ENCODE measurements at regions not wholly inside any gene's neighbourhood (a gene's known extent, or its start where the extent isn't known, plus 50 kb on each side); places are given as distances from the start of the nearest gene placed in this dataset.

DNA sequence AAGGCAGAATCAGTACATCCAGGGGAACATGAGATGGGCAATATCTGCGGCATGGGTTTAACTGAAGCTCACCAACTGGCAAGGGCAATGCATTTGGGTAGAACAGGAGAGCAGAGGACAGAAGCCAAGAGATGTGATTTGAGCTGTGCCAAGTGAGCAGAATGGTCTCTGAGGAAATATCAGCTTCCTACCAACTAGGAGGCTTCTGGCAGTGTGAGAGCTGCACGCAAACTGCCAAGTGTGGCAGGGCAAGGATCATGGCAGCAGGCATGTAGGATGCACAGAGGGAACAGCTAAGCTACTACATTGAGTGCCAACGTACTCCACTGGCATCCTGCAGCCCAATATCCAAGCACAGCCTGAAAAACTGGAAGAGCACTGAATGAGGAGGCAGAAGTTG is 1036.5 kb downstream of the TUSC7 start:
- no peak for DNase-seq

DNA sequence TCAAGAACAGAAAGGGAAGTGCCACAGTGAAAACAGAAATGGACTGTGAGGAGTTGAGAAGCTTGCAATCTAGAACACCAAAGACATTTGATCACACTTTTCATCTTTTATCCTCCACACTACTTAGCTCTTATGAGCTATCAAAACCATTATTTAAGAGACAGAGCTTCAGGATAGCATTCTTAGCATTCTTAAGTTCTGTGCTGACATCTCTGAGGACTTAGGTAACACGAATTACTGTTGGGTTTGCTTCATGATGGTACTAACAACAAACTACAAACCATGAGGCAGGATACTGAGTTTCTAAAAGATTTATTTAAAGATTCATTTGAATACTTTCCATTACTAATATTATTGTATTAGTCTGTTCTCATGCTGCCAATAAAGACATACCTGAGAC is 1038.6 kb downstream of the TUSC7 start:
- no peak for DNase-seq

DNA sequence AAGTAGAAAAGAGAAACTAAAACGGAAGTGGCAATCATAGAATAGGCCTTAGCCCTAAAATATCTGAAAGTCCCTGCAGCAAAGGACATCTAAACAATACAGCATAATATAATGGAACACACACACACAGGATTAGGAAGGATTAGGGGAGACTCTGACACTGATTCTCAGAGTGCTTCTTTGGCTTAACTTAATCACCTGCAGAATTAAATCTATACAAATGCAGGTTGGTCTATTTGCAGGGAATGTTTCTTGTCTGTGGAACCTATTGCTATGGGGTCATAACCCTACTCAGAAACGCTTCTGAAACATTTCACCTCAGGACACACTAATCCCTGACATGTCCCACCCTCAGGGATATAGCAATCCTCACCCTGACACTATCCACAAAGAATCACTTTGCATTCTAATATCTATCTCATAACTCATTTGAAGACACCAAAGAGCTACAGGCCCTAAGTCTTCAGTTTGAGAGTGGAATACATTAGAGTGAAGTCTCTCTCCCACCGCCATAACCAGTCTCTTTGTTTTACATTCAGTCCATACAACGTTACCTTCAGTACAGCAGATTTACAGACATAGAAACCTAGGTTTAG is 1041.2 kb downstream of the TUSC7 start:
- DNase-seq, result no peak

DNA sequence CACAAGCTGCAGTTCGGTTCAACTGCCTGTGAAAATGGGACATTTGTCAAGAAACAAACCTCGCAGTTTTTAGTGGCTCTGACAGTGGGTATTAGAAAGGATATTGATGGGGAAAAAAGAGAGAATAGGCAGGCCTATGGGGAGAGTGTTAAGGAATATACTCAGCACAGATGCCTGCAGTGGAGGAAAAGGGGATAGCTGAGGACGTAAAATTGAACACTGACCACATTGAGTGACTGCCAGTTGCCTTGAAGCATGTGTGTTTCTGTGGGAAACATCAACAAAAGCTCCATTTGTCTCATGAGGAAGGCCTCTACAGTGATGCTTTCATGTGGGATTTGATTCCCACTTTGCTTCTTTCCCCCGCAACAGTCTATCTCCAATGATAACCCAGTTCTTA is 1042.1 kb downstream of the TUSC7 start:
- no peak for DNase-seq

DNA sequence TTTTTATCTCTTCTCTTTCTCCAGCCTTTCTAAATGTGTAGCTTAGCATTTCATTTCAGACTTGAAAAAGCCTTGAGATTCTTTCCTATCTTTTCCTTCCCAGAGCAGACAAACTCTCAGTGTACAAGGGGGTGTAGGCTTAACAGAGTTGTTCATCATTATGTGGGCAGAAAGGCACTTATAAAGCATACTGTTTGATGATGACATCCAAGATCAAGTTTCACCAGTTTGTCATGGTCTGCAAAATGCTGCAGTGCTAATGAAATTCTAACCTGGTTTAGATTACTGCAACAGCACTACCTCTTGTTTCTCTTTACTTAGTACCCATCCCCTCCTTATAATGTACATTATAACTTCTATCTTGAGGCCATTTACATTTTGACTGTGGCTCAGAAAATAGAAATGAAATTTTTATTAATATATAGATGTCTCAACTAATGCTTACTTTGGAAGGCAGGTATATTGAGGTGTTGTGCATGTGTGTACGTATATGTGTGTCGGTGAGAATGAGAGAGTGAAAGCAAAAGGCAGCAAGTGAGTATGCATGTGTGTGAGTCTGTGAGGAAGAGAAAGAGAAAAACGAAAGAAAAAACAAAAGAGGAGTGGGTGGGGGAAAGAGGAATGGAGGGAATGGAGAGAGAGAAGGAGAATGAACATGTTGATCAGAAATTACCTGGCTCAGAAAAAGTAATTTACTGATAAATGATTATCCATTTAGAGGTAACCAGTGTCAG is 1043.6 kb downstream of the TUSC7 start:
- DNase-seq, result peak; percentile 3

DNA sequence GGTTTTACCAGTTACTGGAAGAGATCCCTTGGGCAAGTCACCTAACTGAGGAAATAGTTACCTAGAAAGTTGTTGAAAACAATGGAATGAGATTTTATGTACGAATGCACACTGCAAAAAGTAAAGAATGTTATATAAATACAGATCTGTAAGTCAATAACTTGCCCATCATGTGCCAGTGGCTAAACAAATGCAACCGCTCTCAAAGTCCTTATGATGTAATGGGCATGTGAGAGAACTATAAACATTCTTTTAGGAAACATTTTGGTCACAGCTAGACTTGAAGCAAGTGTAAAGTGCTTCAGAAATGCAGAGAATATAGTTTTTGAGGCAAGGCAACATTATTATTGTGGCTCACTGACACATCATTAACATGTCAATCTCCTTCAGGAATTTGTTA is 1044.5 kb downstream of the TUSC7 start:
- DNase-seq, result no peak

DNA sequence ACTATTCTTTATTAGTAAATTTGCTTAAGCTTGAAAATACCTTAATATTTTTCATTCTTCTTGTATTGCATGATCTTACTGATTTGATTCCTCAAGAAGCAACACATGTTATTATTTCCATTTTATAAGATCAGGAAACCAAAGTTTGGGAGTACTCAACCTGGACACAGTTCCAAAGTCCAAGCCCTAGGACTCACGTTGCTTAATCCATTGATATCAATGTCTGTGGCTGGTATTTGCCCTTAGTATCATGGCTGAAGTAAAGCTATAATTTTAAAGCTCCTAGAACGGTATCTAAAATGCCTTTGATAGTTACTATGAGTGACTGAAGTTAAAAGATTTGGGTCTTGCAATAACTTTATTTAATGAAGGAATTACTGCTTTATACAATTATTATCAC is 1045.3 kb downstream of the TUSC7 start:
- no peak for DNase-seq

DNA sequence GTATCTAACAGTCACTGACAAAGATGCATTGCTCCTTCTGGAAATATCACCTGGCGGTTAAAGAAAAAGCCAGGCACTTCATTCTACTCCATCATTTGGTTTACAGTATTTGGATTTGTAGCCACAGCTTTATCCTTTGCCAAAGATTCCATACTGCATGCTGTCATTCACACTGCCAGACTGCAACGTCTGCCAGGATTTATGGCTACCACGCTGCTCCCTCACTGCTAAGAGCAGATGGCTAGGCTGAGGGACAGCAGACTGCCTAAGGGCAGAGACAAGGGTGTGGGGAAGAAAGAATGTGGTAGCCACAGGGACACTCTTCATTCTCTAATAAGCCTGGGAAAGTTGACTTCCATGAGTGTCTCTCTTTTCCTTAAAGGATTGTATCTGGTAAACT is 1047.0 kb downstream of the TUSC7 start:
- no peak for DNase-seq

DNA sequence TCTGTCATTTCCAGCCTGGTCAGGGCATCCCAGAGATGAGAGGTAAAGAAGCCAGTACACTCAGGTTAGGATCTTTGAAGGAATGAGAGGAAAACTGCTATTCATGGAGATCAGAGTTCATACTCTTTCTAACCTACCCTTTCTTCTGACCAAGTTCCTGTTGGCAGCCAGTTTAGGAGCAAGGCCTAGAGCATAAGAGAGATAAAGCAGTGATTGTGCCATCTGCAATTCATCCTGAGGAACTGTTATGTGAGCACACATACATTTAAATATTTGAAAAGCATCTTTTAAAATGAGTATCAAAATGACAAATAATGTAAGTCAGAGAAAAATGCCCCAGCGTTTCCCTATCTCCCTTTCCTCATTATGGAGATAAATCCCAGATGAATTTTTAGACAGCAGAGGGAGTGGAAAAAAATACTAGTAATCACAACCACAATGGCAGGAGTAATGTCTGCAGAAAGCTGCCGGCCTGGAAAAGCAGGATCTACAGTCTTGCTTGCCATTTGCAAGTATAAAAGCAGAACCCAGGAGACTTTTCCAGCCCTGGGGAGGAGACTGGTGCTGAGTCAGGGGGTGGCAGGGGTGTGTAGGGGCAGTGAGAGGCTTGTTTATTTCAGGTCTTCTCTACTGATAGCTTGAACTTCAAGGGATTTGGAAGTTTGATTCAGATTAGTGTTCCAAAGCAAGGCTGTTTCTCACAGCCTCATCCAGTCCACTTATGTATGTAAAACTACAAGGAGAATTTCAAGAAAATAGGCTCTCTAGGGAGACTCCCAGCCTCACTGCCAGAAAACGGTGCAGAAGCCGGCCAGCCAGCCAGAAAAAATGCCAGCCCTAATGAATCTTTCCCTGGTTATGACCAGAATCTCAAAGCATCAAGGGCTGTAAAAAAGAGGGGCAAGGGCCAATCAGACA is 1052.4 kb downstream of the TUSC7 start:
- no peak for DNase-seq

DNA sequence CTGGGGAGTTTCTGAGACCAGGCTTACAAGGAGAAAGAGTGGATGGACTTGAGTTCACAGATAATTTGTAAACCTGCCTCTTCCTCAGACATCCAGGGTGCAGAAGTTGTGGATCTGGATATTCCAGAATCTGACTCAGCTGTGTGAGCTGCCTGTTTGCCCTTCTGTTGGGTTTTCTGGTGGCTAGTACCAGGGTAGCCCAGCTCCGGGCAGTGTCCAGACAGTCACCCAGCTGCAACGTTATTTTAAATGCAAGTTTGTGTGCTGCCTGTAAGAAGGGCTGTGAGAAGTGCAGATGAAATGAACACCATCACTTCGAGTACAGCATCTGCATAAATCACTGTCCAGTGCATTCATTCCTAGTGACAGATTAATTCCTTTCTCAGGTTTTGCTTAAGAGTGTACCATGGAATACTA is 1053.0 kb downstream of the TUSC7 start:
- no peak for DNase-seq

DNA sequence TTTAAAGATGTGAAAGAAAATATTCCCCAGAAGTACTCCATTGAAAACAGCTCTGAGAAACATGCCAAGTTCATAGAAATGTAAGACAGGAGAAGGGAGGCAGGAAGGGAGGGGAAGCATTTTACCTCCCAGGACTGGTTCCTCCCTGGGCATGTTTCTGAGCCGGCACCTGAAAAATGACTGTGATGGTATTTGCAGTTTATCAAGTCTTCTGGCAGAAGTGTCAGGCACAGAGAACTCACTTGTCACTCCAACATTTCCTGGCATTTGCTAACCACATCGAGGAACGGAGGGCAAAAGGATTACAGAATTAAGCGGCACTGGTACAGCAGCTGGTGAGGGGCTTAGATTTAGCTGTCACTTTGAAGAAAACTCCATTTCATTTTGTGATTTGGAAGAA is 1054.0 kb downstream of the TUSC7 start:
- DNase-seq, result no peak

DNA sequence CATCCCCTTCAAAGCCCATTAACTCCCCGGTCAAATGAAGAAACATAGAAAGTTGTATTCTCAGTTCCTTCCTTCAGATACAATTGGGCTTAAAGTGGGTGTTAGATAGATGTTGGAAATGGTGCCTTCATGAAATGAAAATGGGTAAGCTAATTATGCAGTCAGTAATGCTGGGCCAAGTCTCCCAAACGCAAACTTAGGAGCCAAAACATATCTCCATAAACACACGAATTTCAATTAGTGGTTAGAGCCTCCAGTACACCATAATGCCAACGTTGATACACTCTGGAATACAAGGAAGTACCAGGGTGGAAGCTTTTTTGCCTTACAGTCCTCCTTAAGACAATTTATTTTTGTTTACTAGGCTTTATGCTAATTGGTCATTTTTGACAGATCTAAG is 1059.0 kb downstream of the TUSC7 start:
- no peak for DNase-seq

DNA sequence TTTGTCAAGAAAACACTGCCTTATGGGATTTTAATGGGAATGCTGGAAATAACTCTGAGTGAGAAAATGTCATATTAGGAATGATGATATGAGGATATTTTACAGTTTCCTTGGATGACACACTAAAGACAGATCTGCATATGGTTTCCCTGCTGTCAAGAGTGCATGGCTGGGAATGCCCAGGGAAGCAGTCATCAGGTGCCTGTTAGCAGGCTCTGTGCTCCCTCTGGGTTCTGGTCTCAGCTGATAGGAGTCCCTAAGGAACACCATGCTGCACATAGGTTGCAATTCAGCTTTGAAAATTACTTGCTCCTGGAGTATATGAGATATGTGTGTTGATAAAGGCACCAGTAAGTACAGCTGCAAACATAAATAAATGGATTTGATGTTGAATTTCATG is 1064.6 kb downstream of the TUSC7 start:
- no peak for DNase-seq

DNA sequence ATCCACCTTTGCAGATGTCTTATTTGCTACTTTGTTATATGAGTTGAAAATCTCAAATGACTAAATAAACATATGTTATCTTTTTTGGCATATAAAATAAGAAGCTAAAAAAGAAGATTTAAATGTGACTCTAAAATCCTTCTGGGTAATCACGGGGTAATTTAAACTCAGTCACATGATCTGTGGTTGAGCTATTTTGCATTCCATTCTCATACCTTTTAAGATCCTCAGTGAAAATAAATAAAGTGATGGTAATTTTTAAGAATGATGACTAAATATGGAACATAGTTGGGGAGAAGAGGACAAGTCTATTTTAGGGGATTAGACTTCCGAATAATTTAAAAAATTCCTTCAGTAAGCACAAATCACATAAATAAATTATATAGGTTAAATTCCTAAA is 1076.8 kb downstream of the TUSC7 start:
- no peak for DNase-seq

DNA sequence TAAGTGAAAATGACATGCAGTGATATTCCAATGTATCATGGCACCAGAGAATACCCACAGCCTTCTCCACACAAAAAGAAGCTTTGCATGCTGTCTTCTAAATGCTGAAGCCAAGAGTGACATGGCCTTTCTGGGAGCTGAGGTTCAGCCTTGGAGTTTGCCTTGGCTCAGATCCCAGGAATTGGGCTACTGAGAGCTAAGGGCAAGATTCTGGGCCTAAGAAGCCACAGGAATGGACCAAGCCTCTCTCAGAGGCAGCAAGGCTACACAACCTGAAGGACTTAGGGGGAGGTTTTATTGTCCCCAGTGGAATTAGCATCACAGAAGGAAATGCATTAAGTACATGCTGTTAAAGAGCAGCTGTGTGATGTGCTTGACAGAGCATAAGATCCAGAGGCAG is 1078.5 kb downstream of the TUSC7 start:
- DNase-seq, result no peak

DNA sequence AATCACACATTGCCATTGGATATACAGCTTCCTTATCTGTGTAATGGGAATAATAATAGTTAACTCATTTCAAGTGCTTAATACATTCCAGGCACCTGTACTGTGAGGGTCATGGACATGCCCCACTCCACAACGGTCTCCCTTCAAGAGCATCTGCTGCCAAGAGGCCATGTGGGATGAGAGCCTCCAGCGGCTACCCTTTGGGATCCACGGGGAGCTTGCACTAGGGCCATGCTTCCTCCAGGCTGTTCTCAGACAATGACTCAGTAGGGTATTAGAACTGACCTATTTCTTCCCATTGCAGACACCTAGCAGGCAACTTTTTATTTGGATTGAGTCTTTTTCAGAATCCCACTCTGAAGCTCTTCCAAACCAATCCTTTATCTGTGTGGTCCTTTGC is 1078.9 kb downstream of the TUSC7 start:
- no peak for DNase-seq

DNA sequence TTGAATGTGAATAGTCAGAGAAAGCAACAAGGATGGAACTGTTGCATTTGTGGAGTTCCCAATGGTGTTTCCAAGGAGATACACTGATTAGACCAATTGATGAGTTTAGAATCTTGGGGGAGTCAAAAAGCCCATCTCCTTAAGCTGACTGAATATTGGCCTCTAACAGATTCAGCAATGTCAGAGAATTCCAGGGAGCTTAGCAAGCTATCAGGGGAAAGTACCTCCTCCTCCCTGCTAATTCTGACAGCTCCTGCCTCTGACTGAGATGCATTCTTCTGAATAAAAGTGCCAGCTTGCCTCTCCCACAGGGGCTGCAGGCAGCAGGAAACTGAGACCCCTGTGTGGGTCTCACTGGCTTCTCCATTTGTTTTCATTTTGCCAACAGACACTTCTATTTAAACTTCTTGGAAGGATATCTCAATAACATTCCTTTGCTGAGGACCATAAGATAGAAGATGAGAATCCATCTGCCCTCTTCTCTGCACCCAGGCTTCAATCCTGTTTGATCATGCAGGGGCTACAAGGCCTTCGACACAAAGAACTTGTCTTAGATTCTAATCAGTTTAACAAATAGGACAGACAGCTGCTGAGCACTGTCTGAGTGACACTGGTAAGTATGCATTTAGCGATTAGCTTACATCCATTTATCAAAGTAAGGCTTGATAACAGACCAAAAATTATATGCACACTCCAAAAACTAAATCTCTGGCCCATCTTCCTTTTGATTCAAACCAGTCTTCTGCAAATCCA is 1080.8 kb downstream of the TUSC7 start:
- no peak for DNase-seq

DNA sequence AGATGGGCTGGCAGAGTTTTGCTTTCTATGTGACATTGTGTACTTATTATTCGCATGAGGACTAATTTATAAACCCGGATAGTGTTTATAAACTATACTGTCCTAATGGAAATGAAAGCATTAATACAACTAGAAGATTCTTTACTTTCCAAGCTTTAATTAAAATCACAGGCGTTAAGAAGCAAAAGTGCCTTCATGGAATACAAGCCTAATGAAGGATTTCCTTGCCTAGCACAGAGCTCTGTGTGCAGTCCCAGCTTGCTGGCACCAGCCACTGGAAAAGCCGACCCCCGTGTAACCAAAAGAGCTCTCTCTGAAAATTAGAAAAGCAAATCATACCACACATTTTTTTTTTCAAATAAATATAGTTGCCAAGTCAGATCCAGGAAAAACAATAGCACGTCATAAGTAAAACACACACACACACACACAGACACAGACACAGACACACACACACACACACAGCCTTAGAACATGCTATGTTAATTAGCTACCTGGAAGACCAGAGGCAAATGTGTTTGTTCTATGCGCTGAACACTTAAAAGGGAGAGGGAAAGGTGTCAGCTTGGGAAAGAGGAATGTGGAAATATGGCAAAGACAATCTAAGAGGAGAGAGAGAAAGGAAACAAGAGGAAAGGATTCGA is 1084.2 kb downstream of the TUSC7 start:
- no peak for DNase-seq

DNA sequence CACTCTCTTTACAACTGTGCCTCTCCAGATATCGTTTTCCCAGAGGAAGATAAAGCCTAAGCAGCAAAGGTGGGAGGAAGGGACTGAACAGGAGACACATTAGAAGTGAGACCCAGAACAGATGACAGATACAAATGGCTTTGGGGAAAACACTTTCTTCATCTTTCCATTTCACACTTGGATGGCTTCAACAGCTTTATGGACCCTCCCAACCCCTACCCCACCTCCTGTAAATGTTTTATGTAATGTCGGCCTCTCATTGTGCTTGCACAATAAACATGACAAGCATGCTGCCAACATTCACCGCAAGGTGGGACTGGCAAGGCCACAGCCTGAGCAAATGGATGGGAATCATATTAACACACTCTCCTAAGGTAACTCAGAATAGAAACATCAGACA is 1088.6 kb downstream of the TUSC7 start:
- DNase-seq, result no peak

DNA sequence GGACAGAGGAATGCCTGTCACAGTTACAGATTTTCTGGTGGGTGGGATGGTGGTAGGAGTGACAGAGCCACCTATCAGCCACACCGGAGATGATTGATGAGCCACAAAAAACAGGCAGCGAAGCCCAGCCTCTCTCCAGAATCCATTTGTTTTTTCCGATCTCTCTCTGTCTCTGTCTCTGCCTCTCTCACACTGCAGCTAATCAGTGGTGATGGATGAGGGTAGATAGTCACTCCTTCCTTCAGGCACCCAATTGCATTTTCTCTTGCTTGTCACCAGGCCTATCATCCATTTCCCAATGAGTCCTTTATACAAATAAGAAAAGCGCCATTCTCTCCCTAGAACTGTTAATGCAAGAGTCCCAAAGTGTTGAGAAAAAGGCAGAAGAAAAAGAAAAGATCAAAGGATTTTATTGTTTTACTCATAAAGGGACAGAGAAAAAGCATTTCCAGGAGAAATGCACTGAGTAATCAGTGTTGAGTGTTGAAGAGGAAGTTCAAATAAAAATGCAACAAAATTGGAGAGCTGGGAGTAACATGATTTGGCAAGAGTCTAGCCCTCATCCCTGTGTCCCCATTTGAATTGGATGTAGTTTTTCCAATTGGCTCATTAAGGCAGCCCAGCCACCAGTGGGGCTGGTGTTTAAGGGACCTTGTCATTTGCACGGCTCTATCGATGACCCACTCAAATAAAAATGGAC is 1089.3 kb downstream of the TUSC7 start:
- no peak for DNase-seq

DNA sequence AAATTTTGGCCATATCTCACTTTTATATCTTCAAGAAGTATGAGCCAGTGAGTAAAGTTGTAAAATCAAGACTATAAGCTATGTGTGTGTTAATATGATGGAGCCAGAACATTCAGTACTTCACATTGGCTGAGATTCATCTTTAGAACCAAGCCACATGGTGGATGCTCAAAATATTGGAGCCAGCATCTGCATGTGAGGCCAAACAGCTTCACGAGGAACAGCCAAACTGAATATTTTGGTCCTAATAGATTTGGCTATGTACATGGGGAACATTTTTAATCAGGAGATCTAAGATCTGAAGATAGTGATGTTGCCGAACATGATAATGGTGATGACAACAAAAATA is 1089.8 kb downstream of the TUSC7 start:
- DNase-seq, result no peak

DNA sequence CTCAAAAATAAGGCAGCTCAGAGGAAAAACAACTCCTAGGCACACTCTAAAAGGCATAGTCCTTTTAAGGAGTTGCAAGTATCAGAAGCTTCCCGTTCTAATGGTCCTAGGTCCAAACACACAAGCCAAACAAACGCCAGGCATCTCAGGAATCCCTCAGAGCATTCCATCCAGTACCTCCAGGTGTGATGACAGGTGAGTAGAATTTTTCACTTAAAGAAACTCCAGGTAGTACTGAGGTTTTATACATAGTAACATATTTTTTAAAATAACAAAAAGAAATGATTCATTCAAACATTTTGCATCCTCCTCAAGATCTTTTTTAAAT is 1092.3 kb downstream of the TUSC7 start:
- DNase-seq, result no peak

All from NCI-H2029 (cell line).